HEK293 (cell line): ENCODE measurements at regions not wholly inside any gene's neighbourhood (a gene's known extent, or its start where the extent isn't known, plus 50 kb on each side); places are given as distances from the start of the nearest gene placed in this dataset.
A peak's percentile ranks its signal among the peaks of the same experiment; 100 is the strongest.

Source experiments
- CTCF ChIA-PET: fragments of 350-600 bp; formaldehyde crosslinking; extraction: SDS; loops from one replicate; lab custom pipeline; 2021; ENCODE audit warnings: antibody characterized with exemption; lab: Yijun Ruan, JAX
- POLR2A ChIA-PET: fragments of 300-600 bp; formaldehyde crosslinking; extraction: SDS; loops from one replicate; lab custom pipeline; 2020; ENCODE audit warnings: antibody characterized with exemption, inconsistent platforms; lab: Yijun Ruan, JAX
- H3K27ac ChIP-seq: fragments of 200-500 bp; sonication (Bioruptor generic); 2 replicates; pipeline ENCODE4 v1.5.1; 2014; ENCODE audit warnings: low read depth, low read length, control low read depth, inconsistent platforms; ENCODE audit errors: extremely low read depth
- H3K36me3 ChIP-seq, 2 experiments: fragments of 200-500 bp in 1 of 2; sonication (Bioruptor generic) in 1 of 2; 1 replicate in 1 of 2; 2 replicates in 1 of 2; pipeline ENCODE4 v1.5.1; 2014 to 2017; ENCODE audit warnings: inconsistent platforms in 2 of 2, low read length in 2 of 2; ENCODE audit not compliant: control insufficient read depth in 2 of 2, insufficient read depth in 1 of 2
- H3K4me1 ChIP-seq: fragments of 200-500 bp; sonication (Bioruptor generic); 2 replicates; pipeline ENCODE4 v1.5.1; 2014; ENCODE audit warnings: mild to moderate bottlenecking, low read length, inconsistent platforms; ENCODE audit not compliant: control insufficient read depth, insufficient read depth
- H3K4me3 ChIP-seq: 2 replicates; pipeline ENCODE4 v1.5.1; 2011; ENCODE audit warnings: low read depth, mild to moderate bottlenecking, control low read depth, low read length, moderate library complexity
- H3K9me3 ChIP-seq: fragments of 200-500 bp; sonication (Bioruptor generic); 2 replicates; pipeline ENCODE4 v1.5.1; 2014; ENCODE audit warnings: low read depth, low read length, inconsistent platforms; ENCODE audit not compliant: control insufficient read depth, insufficient read depth
- GFI1B ChIP-seq: fragments of 450-650 bp; formaldehyde crosslinking; IDR thresholded peaks from 2 replicates; pipeline ENCODE4 v1.5.1; 2016; ENCODE audit warnings: missing biosample characterization, missing genetic modification characterization
- HOXA7 ChIP-seq: sonication (generic); formaldehyde crosslinking; IDR thresholded peaks from 2 replicates; pipeline ENCODE4 v1.8.1; 2022; ENCODE audit warnings: missing genetic modification reagents, borderline replicate concordance
- SP7 ChIP-seq: fragments of 450-650 bp; formaldehyde crosslinking; IDR thresholded peaks from 2 replicates; pipeline ENCODE4 v1.5.1; 2016; ENCODE audit warnings: missing biosample characterization, missing genetic modification characterization
- ZBTB20 ChIP-seq: fragments of 450-650 bp; formaldehyde crosslinking; IDR thresholded peaks from 2 replicates; pipeline ENCODE4 v1.5.1; 2016; ENCODE audit warnings: missing biosample characterization, missing genetic modification characterization
- ZNF211 ChIP-seq: fragments of 450-650 bp; formaldehyde crosslinking; IDR thresholded peaks from 2 replicates; pipeline ENCODE4 v1.5.1; 2016; ENCODE audit warnings: low read depth, missing biosample characterization, missing genetic modification characterization
- ZNF266 ChIP-seq: fragments of 450-650 bp; formaldehyde crosslinking; IDR thresholded peaks from 2 replicates; pipeline ENCODE4 v1.5.1; 2016; ENCODE audit warnings: missing biosample characterization, missing genetic modification characterization, low read depth
- ZNF274 ChIP-seq, 2 experiments: fragments of 200-500 bp in 1 of 2; fragments of 450-650 bp in 1 of 2; sonication (Bioruptor generic) in 1 of 2; formaldehyde crosslinking in 1 of 2; IDR thresholded peaks; 2 replicates each; pipeline versions ENCODE4 v1.5.1 to v1.6.1; 2014 to 2016; ENCODE audit warnings: borderline replicate concordance in 1 of 2, inconsistent platforms in 1 of 2, low read length in 1 of 2, missing biosample characterization in 1 of 2, missing genetic modification characterization in 1 of 2
- ZNF350 ChIP-seq: fragments of 450-650 bp; formaldehyde crosslinking; IDR thresholded peaks from 2 replicates; pipeline ENCODE4 v1.5.0; 2017; ENCODE audit warnings: missing biosample characterization, mild to moderate bottlenecking, missing genetic modification characterization
- ZNF423 ChIP-seq: fragments of 450-650 bp; formaldehyde crosslinking; IDR thresholded peaks from 2 replicates; pipeline ENCODE4 v1.5.1; 2016; ENCODE audit warnings: missing biosample characterization, missing genetic modification characterization
- ZNF549 ChIP-seq: fragments of 450-650 bp; IDR thresholded peaks from 2 replicates; pipeline ENCODE4 v1.5.1; 2018; ENCODE audit warnings: missing biosample characterization, missing genetic modification characterization, mild to moderate bottlenecking, inconsistent platforms, moderate library complexity
- ZNF600 ChIP-seq: fragments of 450-650 bp; formaldehyde crosslinking; IDR thresholded peaks from 2 replicates; pipeline ENCODE4 v1.5.1; 2016; ENCODE audit warnings: missing biosample characterization, missing genetic modification characterization
- ZNF654 ChIP-seq: fragments of 450-650 bp; formaldehyde crosslinking; IDR thresholded peaks from 2 replicates; pipeline ENCODE4 v1.5.1; 2016; ENCODE audit warnings: low read depth, missing biosample characterization, missing genetic modification characterization
- TF ChIP-seq, protein P1 (sequence below): fragments of 450-650 bp; formaldehyde crosslinking; IDR thresholded peaks from 2 replicates; pipeline ENCODE4 v1.5.1; 2016; ENCODE audit warnings: missing biosample characterization, missing genetic modification characterization
- TF ChIP-seq, protein P2 (sequence below): fragments of 450-650 bp; IDR thresholded peaks from 2 replicates; pipeline ENCODE4 v1.5.1; 2018; ENCODE audit warnings: missing biosample characterization, missing genetic modification characterization
- TF ChIP-seq, protein P3 (sequence below): fragments of 450-650 bp; formaldehyde crosslinking; IDR thresholded peaks from 2 replicates; pipeline ENCODE4 v1.5.1; 2016; ENCODE audit warnings: missing biosample characterization, missing genetic modification characterization
- TF ChIP-seq, protein P4 (sequence below): fragments of 450-650 bp; formaldehyde crosslinking; IDR thresholded peaks from 2 replicates; pipeline ENCODE4 v1.5.1; 2017; ENCODE audit warnings: missing biosample characterization, missing genetic modification characterization

DNA sequence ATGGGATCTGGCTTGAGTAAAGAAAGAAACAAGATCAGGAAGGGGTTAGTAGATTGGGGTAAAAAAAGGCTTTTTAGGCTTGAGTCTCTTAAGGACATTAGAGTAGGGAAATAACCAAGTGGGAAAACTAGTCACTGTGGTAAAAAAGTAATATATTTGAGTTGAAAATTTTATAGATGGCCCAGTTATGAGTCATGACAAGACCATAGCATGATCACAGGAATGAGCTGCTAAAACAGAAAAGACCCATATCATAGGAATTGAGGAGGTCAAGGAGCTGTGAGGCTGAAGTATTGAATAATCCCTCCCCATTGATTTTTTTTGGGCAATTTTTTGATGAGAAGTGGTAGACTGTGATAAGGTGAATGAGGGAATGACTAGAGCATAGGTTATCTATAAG, 69.2 kb upstream of the TBC1D5 start (continued):
- TF ChIP-seq, protein P1, sequence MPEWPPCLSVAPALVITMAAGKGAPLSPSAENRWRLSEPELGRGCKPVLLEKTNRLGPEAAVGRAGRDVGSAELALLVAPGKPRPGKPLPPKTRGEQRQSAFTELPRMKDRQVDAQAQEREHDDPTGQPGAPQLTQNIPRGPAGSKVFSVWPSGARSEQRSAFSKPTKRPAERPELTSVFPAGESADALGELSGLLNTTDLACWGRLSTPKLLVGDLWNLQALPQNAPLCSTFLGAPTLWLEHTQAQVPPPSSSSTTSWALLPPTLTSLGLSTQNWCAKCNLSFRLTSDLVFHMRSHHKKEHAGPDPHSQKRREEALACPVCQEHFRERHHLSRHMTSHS (tag by site-specific recombination) = no peak
- no peak for TF ChIP-seq ZNF654 (tag by site-specific recombination)

DNA sequence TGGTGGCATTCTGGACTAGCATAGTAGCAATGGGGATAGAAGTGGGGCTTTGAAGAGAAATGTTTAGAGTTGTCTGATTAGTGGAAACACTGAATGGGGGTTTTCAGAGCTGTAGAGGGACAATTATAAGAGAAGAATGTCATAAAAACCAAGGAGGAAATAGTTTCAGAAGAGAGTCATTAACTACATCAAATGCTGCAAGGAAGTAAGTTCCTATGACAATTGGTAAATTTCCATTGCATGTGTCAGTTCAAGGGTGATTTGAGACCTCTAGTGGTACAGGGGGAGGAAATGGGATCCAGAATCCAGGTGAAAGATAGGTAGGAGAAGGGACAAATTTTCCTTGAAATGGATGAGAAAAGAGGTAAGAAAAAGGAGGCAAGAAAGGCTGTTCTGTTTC, 68.3 kb upstream of the TBC1D5 start:
- CTCF ChIA-PET = interaction anchor here (0.7 to 1.7 kb wide), 3 partner anchors 10 to 795 kb away, joined by 3 to 5 read pairs (median 4); no protein-coding TSS in a partner anchor
- Histone ChIP-seq H3K36me3 (no peaks in the 10 kb centered on the region), H3K9me3 (no peaks in the 10 kb centered on the region), H3K27ac (no peak overlapping the region), H3K4me3 (no peak overlapping the region), H3K4me1 (peaks cover 2% of the 10 kb centered on the region; the same call in 1 of the 2 replicates)
- TF ChIP-seq ZNF654 (tag by site-specific recombination) = peak; percentile 18; the same call in 1 of the 2 replicates
- no peak for TF ChIP-seq ZBTB20 (tag by site-specific recombination)
- TF ChIP-seq ZNF211 = no peak
- POLR2A ChIA-PET = no interaction called here

DNA sequence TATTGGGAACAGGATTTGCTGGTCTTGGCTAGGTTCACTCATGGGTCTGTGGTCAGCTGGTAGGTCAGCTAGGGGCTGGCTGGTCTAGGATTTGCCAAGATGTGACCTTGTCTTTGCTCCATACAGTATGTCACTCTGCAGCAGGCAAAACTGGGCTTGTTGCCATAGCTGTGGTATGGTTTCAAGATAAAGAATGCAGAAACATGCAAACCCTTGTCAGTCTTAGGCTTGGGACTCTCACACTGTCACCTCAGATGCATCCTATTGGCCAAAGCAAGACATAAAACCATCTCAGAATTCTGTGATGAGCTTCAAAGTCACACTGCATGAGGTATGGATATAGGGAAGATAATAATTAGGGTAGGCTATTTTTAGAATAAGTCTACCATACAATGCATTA, 66.6 kb upstream of the TBC1D5 start:
- H3K9me3 ChIP-seq = no peaks in the 10 kb centered on the region
- ChIA-PET POLR2A (no interaction called here), CTCF (interaction anchor here (0.6 kb wide), 1 partner anchor 744 kb away, joined by 3 read pairs; no protein-coding TSS in a partner anchor)
- H3K27ac ChIP-seq = no peak overlapping the region
- no peak for TF ChIP-seq ZNF549
- TF ChIP-seq ZNF600 (tag by site-specific recombination) = no peak
- TF ChIP-seq ZNF274 (IDR thresholded peaks at IDR 0.05; ENCODE audit: low read length) = no peak
- TF ChIP-seq ZNF274 (tag by site-specific recombination; IDR thresholded peaks at IDR 0.05; ENCODE audit: borderline replicate concordance) = no peak
- no peak for TF ChIP-seq SP7
- TF ChIP-seq GFI1B (tag by site-specific recombination) = no peak
- no peak for TF ChIP-seq ZNF350 (tag by site-specific recombination)
- TF ChIP-seq, protein P2, sequence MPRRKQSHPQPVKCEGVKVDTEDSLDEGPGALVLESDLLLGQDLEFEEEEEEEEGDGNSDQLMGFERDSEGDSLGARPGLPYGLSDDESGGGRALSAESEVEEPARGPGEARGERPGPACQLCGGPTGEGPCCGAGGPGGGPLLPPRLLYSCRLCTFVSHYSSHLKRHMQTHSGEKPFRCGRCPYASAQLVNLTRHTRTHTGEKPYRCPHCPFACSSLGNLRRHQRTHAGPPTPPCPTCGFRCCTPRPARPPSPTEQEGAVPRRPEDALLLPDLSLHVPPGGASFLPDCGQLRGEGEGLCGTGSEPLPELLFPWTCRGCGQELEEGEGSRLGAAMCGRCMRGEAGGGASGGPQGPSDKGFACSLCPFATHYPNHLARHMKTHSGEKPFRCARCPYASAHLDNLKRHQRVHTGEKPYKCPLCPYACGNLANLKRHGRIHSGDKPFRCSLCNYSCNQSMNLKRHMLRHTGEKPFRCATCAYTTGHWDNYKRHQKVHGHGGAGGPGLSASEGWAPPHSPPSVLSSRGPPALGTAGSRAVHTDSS (tag by site-specific recombination) = no peak
- no peak for TF ChIP-seq HOXA7
- TF ChIP-seq ZNF423 (tag by site-specific recombination) = no peak
- TF ChIP-seq, protein P3, sequence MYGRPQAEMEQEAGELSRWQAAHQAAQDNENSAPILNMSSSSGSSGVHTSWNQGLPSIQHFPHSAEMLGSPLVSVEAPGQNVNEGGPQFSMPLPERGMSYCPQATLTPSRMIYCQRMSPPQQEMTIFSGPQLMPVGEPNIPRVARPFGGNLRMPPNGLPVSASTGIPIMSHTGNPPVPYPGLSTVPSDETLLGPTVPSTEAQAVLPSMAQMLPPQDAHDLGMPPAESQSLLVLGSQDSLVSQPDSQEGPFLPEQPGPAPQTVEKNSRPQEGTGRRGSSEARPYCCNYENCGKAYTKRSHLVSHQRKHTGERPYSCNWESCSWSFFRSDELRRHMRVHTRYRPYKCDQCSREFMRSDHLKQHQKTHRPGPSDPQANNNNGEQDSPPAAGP = no peak
- H3K4me1 ChIP-seq = peaks cover 2% of the 10 kb centered on the region; the same call in 1 of the 2 replicates
- H3K36me3 ChIP-seq = no peaks in the 10 kb centered on the region
- no peak overlapping the region for H3K4me3 ChIP-seq

DNA sequence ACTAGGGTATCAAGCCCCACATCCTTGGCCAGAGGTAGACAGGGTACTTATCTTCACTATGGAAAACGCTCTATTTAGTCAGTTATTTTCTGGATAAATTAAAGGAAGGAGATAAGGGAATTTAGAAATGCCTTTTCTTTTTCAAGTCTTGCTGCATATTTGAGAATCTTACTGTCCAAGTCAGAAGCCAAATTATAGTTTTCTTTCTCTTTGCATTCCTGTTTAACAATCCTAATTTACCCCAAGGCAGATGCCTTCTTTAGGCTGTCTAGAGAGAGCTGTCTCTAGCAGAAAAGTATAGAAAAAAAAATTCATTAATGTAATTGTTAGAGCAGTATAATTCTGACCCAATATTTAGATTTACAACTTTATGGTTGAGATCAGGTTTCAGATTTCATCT, 64.4 kb upstream of the TBC1D5 start:
- TF ChIP-seq, protein P4, sequence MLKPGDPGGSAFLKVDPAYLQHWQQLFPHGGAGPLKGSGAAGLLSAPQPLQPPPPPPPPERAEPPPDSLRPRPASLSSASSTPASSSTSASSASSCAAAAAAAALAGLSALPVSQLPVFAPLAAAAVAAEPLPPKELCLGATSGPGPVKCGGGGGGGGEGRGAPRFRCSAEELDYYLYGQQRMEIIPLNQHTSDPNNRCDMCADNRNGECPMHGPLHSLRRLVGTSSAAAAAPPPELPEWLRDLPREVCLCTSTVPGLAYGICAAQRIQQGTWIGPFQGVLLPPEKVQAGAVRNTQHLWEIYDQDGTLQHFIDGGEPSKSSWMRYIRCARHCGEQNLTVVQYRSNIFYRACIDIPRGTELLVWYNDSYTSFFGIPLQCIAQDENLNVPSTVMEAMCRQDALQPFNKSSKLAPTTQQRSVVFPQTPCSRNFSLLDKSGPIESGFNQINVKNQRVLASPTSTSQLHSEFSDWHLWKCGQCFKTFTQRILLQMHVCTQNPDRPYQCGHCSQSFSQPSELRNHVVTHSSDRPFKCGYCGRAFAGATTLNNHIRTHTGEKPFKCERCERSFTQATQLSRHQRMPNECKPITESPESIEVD (tag by site-specific recombination) = 0 out of 2 replicates have a peak, but pooled peaks have one; percentile 19
- TF ChIP-seq ZNF266 (tag by site-specific recombination) = no peak
- ChIA-PET POLR2A (interaction anchor here (1.0 kb wide), 1 partner anchor 64 kb away, joined by 4 read pairs; the partner anchor contains the start of gene TBC1D5), CTCF (no interaction called here)
- no peaks in the 10 kb centered on the region for H3K36me3 ChIP-seq
- no peaks in the 10 kb centered on the region for H3K9me3 ChIP-seq
- no peak overlapping the region for H3K27ac ChIP-seq
- H3K4me1 ChIP-seq = peaks cover 2% of the 10 kb centered on the region; the same call in 1 of the 2 replicates
- no peak overlapping the region for H3K4me3 ChIP-seq
